ENCODE measurements at regions not wholly inside any gene's neighbourhood (a gene's known extent, or its start where the extent isn't known, plus 50 kb on each side); places are given as distances from the start of the nearest gene placed in this dataset.

- ChIA-PET POLR2A (no interaction called here), CTCF (interaction anchor here (0.5 to 5.6 kb wide), 34 partner anchors 8 to 1901 kb away, joined by 3 to 48 read pairs (median 4); no protein-coding TSS in a partner anchor)
- Histone ChIP-seq H3K36me3 (ENCODE audit: control insufficient read depth in 2 of 2, insufficient read depth in 1 of 2, low read length in 2 of 2) (no peaks in the 10 kb centered on the region), H3K4me1 (ENCODE audit: control insufficient read depth, insufficient read depth, low read length) (no peaks in the 10 kb centered on the region), H3K4me3 (ENCODE audit: low read depth, low read length) (no peak overlapping the region), H3K27ac (ENCODE audit: extremely low read depth, low read depth, low read length) (no peak overlapping the region), H3K9me3 (ENCODE audit: control insufficient read depth, insufficient read depth, low read depth, low read length) (no peaks in the 10 kb centered on the region)
- peak; percentile 69 for TF ChIP-seq ZNF654 (tag by site-specific recombination; IDR thresholded peaks at IDR 0.05; ENCODE audit: low read depth)
- TF ChIP-seq ZNF660 (tag by site-specific recombination; IDR thresholded peaks at IDR 0.05), result 0 out of 2 replicates have a peak, but pooled peaks have one; percentile 42
- no peak for TF ChIP-seq OSR2 (tag by site-specific recombination; IDR thresholded peaks at IDR 0.05)
- TF ChIP-seq, protein P1, sequence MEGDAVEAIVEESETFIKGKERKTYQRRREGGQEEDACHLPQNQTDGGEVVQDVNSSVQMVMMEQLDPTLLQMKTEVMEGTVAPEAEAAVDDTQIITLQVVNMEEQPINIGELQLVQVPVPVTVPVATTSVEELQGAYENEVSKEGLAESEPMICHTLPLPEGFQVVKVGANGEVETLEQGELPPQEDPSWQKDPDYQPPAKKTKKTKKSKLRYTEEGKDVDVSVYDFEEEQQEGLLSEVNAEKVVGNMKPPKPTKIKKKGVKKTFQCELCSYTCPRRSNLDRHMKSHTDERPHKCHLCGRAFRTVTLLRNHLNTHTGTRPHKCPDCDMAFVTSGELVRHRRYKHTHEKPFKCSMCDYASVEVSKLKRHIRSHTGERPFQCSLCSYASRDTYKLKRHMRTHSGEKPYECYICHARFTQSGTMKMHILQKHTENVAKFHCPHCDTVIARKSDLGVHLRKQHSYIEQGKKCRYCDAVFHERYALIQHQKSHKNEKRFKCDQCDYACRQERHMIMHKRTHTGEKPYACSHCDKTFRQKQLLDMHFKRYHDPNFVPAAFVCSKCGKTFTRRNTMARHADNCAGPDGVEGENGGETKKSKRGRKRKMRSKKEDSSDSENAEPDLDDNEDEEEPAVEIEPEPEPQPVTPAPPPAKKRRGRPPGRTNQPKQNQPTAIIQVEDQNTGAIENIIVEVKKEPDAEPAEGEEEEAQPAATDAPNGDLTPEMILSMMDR (tag by site-specific recombination; IDR thresholded peaks at IDR 0.05), result peak; percentile 41; the same call in 1 of the 2 replicates
- TF ChIP-seq, protein P2, sequence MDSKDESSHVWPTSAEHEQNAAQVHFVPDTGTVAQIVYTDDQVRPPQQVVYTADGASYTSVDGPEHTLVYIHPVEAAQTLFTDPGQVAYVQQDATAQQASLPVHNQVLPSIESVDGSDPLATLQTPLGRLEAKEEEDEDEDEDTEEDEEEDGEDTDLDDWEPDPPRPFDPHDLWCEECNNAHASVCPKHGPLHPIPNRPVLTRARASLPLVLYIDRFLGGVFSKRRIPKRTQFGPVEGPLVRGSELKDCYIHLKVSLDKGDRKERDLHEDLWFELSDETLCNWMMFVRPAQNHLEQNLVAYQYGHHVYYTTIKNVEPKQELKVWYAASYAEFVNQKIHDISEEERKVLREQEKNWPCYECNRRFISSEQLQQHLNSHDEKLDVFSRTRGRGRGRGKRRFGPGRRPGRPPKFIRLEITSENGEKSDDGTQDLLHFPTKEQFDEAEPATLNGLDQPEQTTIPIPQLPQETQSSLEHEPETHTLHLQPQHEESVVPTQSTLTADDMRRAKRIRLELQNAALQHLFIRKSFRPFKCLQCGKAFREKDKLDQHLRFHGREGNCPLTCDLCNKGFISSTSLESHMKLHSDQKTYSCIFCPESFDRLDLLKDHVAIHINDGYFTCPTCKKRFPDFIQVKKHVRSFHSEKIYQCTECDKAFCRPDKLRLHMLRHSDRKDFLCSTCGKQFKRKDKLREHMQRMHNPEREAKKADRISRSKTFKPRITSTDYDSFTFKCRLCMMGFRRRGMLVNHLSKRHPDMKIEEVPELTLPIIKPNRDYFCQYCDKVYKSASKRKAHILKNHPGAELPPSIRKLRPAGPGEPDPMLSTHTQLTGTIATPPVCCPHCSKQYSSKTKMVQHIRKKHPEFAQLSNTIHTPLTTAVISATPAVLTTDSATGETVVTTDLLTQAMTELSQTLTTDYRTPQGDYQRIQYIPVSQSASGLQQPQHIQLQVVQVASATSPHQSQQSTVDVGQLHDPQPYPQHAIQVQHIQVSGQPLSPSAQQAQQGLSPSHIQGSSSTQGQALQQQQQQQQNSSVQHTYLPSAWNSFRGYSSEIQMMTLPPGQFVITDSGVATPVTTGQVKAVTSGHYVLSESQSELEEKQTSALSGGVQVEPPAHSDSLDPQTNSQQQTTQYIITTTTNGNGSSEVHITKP (tag by site-specific recombination; IDR thresholded peaks at IDR 0.05), result peak; percentile 66
These were observed 206.0 kb downstream of the CDC5L start for GRCh38 chr6:44593539-44593944.

DNA sequence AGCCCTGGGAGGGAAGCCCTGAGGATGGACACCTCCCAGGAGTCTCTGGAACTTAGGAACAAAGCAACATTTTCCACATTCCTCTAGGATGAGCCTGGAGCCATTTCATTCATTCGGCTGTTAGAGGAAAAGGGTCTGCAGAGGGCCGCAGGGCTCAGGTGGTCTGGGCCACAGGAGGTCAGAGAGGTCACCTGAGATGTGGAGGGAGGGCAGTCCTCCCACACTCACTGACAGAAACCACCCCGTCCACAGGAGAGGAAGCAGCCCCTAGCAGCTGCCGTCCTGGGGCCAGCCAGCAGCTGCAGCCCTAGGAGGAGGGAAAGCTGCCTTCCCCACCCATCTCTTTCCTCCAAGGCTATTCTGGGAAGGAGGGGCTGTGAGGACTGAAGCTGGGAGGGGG is 207.0 kb downstream of the CDC5L start:
- ChIA-PET POLR2A (no interaction called here), CTCF (interaction anchor here (0.6 to 5.6 kb wide), 8 partner anchors 36 to 1371 kb away, joined by 3 to 48 read pairs (median 7); no protein-coding TSS in a partner anchor)
- Histone ChIP-seq H3K9me3 (ENCODE audit: control insufficient read depth, insufficient read depth, low read depth, low read length) (no peaks in the 10 kb centered on the region), H3K36me3 (ENCODE audit: control insufficient read depth in 2 of 2, insufficient read depth in 1 of 2, low read length in 2 of 2) (no peaks in the 10 kb centered on the region), H3K4me3 (ENCODE audit: low read depth, low read length) (no peak overlapping the region), H3K27ac (ENCODE audit: extremely low read depth, low read depth, low read length) (no peak overlapping the region), H3K4me1 (ENCODE audit: control insufficient read depth, insufficient read depth, low read length) (no peaks in the 10 kb centered on the region)
- TF ChIP-seq HOXD13 (CRISPR knock-in tag; IDR thresholded peaks at IDR 0.05; ENCODE audit: borderline replicate concordance) (no peak), ZNF76 (tag by site-specific recombination; IDR thresholded peaks at IDR 0.05; ENCODE audit: borderline replicate concordance, low read depth) (no peak), ZNF292 (tag by site-specific recombination; IDR thresholded peaks at IDR 0.05; ENCODE audit: borderline replicate concordance, low read depth) (no peak), KLF7 (tag by site-specific recombination; IDR thresholded peaks at IDR 0.05; ENCODE audit: borderline replicate concordance) (no peak), ZNF280C (tag by site-specific recombination; IDR thresholded peaks at IDR 0.05) (no peak), ZNF639 (tag by site-specific recombination; IDR thresholded peaks at IDR 0.05) (no peak), KLF1 (tag by site-specific recombination; IDR thresholded peaks at IDR 0.05) (no peak), ZFHX2 (tag by site-specific recombination; conservative IDR thresholded peaks at IDR 0.05) (no peak), KLF8 (tag by site-specific recombination; IDR thresholded peaks at IDR 0.05) (no peak)
